Activated naive CD8-positive, alpha-beta T cell treated with anti-CD3 and anti-CD28 coated beads, Interleukin-2, amount 10 ng/mL, durations not matched to agents 7 days and 5 days (primary cell): ENCODE measurements at regions not wholly inside any gene's neighbourhood (a gene's known extent, or its start where the extent isn't known, plus 50 kb on each side); places are given as distances from the start of the nearest gene placed in this dataset.

Experiments
- ATAC-seq: fragments of 150-1000 bp; cut with Tn5 transposase; one replicate; pipeline ENCODE4 v1.10.0; 2021; ENCODE audit warnings: low read depth, moderate library complexity
- POLR2A ChIA-PET: fragments of 350-600 bp; sonication (Branson Sonifier 250); formaldehyde crosslinking; loops from one replicate; lab custom pipeline; 2021; ENCODE audit warnings: antibody characterized with exemption; lab: Charles Lee
- DNase-seq: peaks from one replicate; pipeline ENCODE4 v3.0.0; 2021
- H3K27ac Mint-ChIP-seq: one replicate; pipeline ENCODE4 v1.8.0; 2022; ENCODE audit warnings: mild to moderate bottlenecking, mixed read lengths
- H3K27me3 Mint-ChIP-seq: one replicate; pipeline ENCODE4 v1.8.0; 2022; ENCODE audit warnings: mild to moderate bottlenecking, moderate library complexity, mixed read lengths
- H3K36me3 Mint-ChIP-seq: one replicate; pipeline ENCODE4 v1.8.0; 2021; ENCODE audit warnings: mild to moderate bottlenecking, mixed read lengths
- H3K4me1 Mint-ChIP-seq: one replicate; pipeline ENCODE4 v1.8.0; 2021; ENCODE audit warnings: mixed read lengths
- H3K4me3 Mint-ChIP-seq: one replicate; pipeline ENCODE4 v1.8.0; 2022; ENCODE audit warnings: mild to moderate bottlenecking, moderate library complexity, mixed read lengths
- H3K9me3 Mint-ChIP-seq: one replicate; pipeline ENCODE4 v1.8.0; 2021; ENCODE audit warnings: mixed read lengths

- H3K4me1 Mint-ChIP-seq: no peaks in the 10 kb centered on the region
- H3K4me3 Mint-ChIP-seq: no peak overlapping the region
- POLR2A ChIA-PET: no interaction called here
- ATAC-seq (no peak), DNase-seq (no peak)
- no peaks in the 10 kb centered on the region for H3K9me3 Mint-ChIP-seq
- no peak overlapping the region for H3K27ac Mint-ChIP-seq
- H3K27me3 Mint-ChIP-seq: peaks cover 12% of the 10 kb centered on the region
- no peaks in the 10 kb centered on the region for H3K36me3 Mint-ChIP-seq
Measured at GRCh38 chr3:182698078-182698477, 95.2 kb upstream of the ATP11B start.

GRCh38 chr3:182699550-182700170 is 93.6 kb upstream of the ATP11B start:
- Mint-ChIP-seq H3K27ac (no peak overlapping the region), H3K9me3 (no peaks in the 10 kb centered on the region), H3K36me3 (no peaks in the 10 kb centered on the region), H3K27me3 (peaks cover 18% of the 10 kb centered on the region), H3K4me1 (no peaks in the 10 kb centered on the region), H3K4me3 (no peak overlapping the region)
- ATAC-seq (no peak), DNase-seq (no peak)
- POLR2A ChIA-PET: no interaction called here

- ATAC-seq: no peak
- Mint-ChIP-seq H3K9me3 (no peaks in the 10 kb centered on the region), H3K4me3 (no peak overlapping the region), H3K27ac (no peak overlapping the region), H3K4me1 (no peaks in the 10 kb centered on the region), H3K36me3 (no peaks in the 10 kb centered on the region), H3K27me3 (peaks cover 22% of the 10 kb centered on the region)
- POLR2A ChIA-PET: no interaction called here
- no peak for DNase-seq
Measured at GRCh38 chr3:182702216-182702615, 91.1 kb upstream of the ATP11B start.

GRCh38 chr3:182703233-182703632 is 90.1 kb upstream of the ATP11B start:
- DNase-seq (no peak), ATAC-seq (no peak)
- peaks cover 24% of the 10 kb centered on the region for H3K27me3 Mint-ChIP-seq
- H3K4me1 Mint-ChIP-seq: no peaks in the 10 kb centered on the region
- H3K9me3 Mint-ChIP-seq: no peaks in the 10 kb centered on the region
- POLR2A ChIA-PET: no interaction called here
- no peak overlapping the region for H3K27ac Mint-ChIP-seq
- no peaks in the 10 kb centered on the region for H3K36me3 Mint-ChIP-seq
- H3K4me3 Mint-ChIP-seq: no peak overlapping the region

GRCh38 chr3:182704926-182705325 is 88.4 kb upstream of the ATP11B start:
- peaks cover 29% of the 10 kb centered on the region for H3K27me3 Mint-ChIP-seq
- H3K9me3 Mint-ChIP-seq: no peaks in the 10 kb centered on the region
- no peak overlapping the region for H3K4me3 Mint-ChIP-seq
- POLR2A ChIA-PET: no interaction called here
- no peak overlapping the region for H3K27ac Mint-ChIP-seq
- no peak for ATAC-seq
- no peak for DNase-seq
- H3K4me1 Mint-ChIP-seq: no peaks in the 10 kb centered on the region
- H3K36me3 Mint-ChIP-seq: no peaks in the 10 kb centered on the region

- DNase-seq (no peak), ATAC-seq (no peak)
- H3K36me3 Mint-ChIP-seq: no peaks in the 10 kb centered on the region
- H3K4me1 Mint-ChIP-seq: peaks cover 5% of the 10 kb centered on the region
- peaks cover 23% of the 10 kb centered on the region for H3K27me3 Mint-ChIP-seq
- H3K27ac Mint-ChIP-seq: no peak overlapping the region
- POLR2A ChIA-PET: no interaction called here
- no peaks in the 10 kb centered on the region for H3K9me3 Mint-ChIP-seq
- no peak overlapping the region for H3K4me3 Mint-ChIP-seq
Measured at GRCh38 chr3:182708810-182709209, 84.5 kb upstream of the ATP11B start.

- ATAC-seq (no peak), DNase-seq (no peak)
- no peaks in the 10 kb centered on the region for H3K9me3 Mint-ChIP-seq
- H3K27ac Mint-ChIP-seq: no peak overlapping the region
- peaks cover 20% of the 10 kb centered on the region for H3K27me3 Mint-ChIP-seq
- H3K36me3 Mint-ChIP-seq: no peaks in the 10 kb centered on the region
- H3K4me3 Mint-ChIP-seq: no peak overlapping the region
- POLR2A ChIA-PET: no interaction called here
- peaks cover 8% of the 10 kb centered on the region for H3K4me1 Mint-ChIP-seq
Measured at GRCh38 chr3:182709306-182709705, 84.0 kb upstream of the ATP11B start.

- Mint-ChIP-seq H3K36me3 (no peaks in the 10 kb centered on the region), H3K4me3 (no peak overlapping the region), H3K4me1 (peaks cover 12% of the 10 kb centered on the region), H3K9me3 (no peaks in the 10 kb centered on the region), H3K27me3 (peaks cover 15% of the 10 kb centered on the region), H3K27ac (no peak overlapping the region)
- DNase-seq: no peak
- POLR2A ChIA-PET: interaction anchor here (0.7 kb wide), 1 partner anchor 1312 kb away, joined by 4 read pairs; no protein-coding TSS in a partner anchor
- ATAC-seq: peak; percentile 65
Measured at GRCh38 chr3:182710557-182711157, 82.6 kb upstream of the ATP11B start.

- ATAC-seq (no peak), DNase-seq (no peak)
- Mint-ChIP-seq H3K9me3 (no peaks in the 10 kb centered on the region), H3K27me3 (peaks cover 11% of the 10 kb centered on the region), H3K4me3 (no peak overlapping the region), H3K27ac (no peak overlapping the region), H3K4me1 (peaks cover 16% of the 10 kb centered on the region), H3K36me3 (no peaks in the 10 kb centered on the region)
- POLR2A ChIA-PET: no interaction called here
Measured at GRCh38 chr3:182711261-182711683, 82.0 kb upstream of the ATP11B start.

- Mint-ChIP-seq H3K9me3 (no peaks in the 10 kb centered on the region), H3K36me3 (no peaks in the 10 kb centered on the region), H3K4me3 (no peak overlapping the region), H3K27me3 (peaks cover 10% of the 10 kb centered on the region), H3K27ac (no peak overlapping the region), H3K4me1 (peaks cover 21% of the 10 kb centered on the region)
- DNase-seq: no peak
- POLR2A ChIA-PET: no interaction called here
- no peak for ATAC-seq
Measured at GRCh38 chr3:182711853-182712252, 81.5 kb upstream of the ATP11B start.

- DNase-seq: no peak
- Mint-ChIP-seq H3K9me3 (no peaks in the 10 kb centered on the region), H3K27ac (no peak overlapping the region), H3K4me1 (peaks cover 21% of the 10 kb centered on the region), H3K36me3 (no peaks in the 10 kb centered on the region), H3K4me3 (no peak overlapping the region), H3K27me3 (peaks cover 8% of the 10 kb centered on the region)
- ATAC-seq: no peak
- POLR2A ChIA-PET: no interaction called here
Measured at GRCh38 chr3:182713111-182713510, 80.2 kb upstream of the ATP11B start.

- no peak overlapping the region for H3K27ac Mint-ChIP-seq
- H3K9me3 Mint-ChIP-seq: no peaks in the 10 kb centered on the region
- H3K4me3 Mint-ChIP-seq: no peak overlapping the region
- ATAC-seq: peak; percentile 58
- peaks cover 3% of the 10 kb centered on the region for H3K27me3 Mint-ChIP-seq
- H3K36me3 Mint-ChIP-seq: no peaks in the 10 kb centered on the region
- H3K4me1 Mint-ChIP-seq: peaks cover 21% of the 10 kb centered on the region
- POLR2A ChIA-PET: no interaction called here
- no peak for DNase-seq
Measured at GRCh38 chr3:182713743-182714517, 79.4 kb upstream of the ATP11B start.

GRCh38 chr3:182715006-182715405 is 78.3 kb upstream of the ATP11B start:
- ATAC-seq: no peak
- POLR2A ChIA-PET: interaction anchor here (0.5 kb wide), 1 partner anchor 195 kb away, joined by 3 read pairs; no protein-coding TSS in a partner anchor

More at GRCh38 chr3:182715006-182715405, 78.3 kb upstream of the ATP11B start:
- DNase-seq: no peak
- H3K36me3 Mint-ChIP-seq: no peaks in the 10 kb centered on the region
- peaks cover 3% of the 10 kb centered on the region for H3K27me3 Mint-ChIP-seq
- no peak overlapping the region for H3K4me3 Mint-ChIP-seq
- no peak overlapping the region for H3K27ac Mint-ChIP-seq
- no peaks in the 10 kb centered on the region for H3K9me3 Mint-ChIP-seq
- H3K4me1 Mint-ChIP-seq: peaks cover 21% of the 10 kb centered on the region
